ENCODE measurements at regions not wholly inside any gene's neighbourhood (a gene's known extent, or its start where the extent isn't known, plus 50 kb on each side); places are given as distances from the start of the nearest gene placed in this dataset.

- H3K27ac ChIP-seq = no peak overlapping the region
- H3K4me3 ChIP-seq = no peak overlapping the region
- no peaks in the 10 kb centered on the region for H3K27me3 ChIP-seq (ENCODE audit: insufficient read depth, low read depth)
- intact Hi-C loops (cut with micrococcal nuclease; ENCODE audit: unreplicated experiment) = no loop called here
- DNase-seq = no peak
- ChIA-PET CTCF (no interaction called here), POLR2A (ENCODE audit: unreplicated experiment) (interaction anchor here (0.6 kb wide), 1 partner anchor 22 kb away, joined by 3 read pairs; no protein-coding TSS in a partner anchor)
- peaks cover 59% of the 10 kb centered on the region for H3K4me1 ChIP-seq (replicated peaks; ENCODE audit: insufficient read depth)
- H3K4me2 ChIP-seq = no peak overlapping the region
- no TSS peak for BruUV-seq (replicated peaks)
- no peaks in the 10 kb centered on the region for H3K9me2 ChIP-seq (ENCODE audit: insufficient read depth)
- H4K20me1 ChIP-seq (ENCODE audit: insufficient read depth) = no peaks in the 10 kb centered on the region
- H3K79me2 ChIP-seq (ENCODE audit: low read depth) = no peaks in the 10 kb centered on the region
- no peaks in the 10 kb centered on the region; the same call in 1 of the 2 replicates for H3K9me3 ChIP-seq (ENCODE audit: insufficient read depth, low read depth)
- no peaks in the 10 kb centered on the region for H3K36me3 ChIP-seq (ENCODE audit: low read depth)
- H2AFZ ChIP-seq = no peak overlapping the region
- H3F3A ChIP-seq (ENCODE audit: insufficient read depth, low read depth) = peaks cover 32% of the 10 kb centered on the region
- no peak for TF ChIP-seq EZH2 (IDR thresholded peaks at IDR 0.05; ENCODE audit: low read depth)
- no peak for TF ChIP-seq CTCF (conservative IDR thresholded peaks at IDR 0.05)
These were observed 104.5 kb downstream of the VAPA start for GRCh38 chr18:10018289-10018688.

GRCh38 chr18:10020171-10020570, 106.4 kb downstream of the VAPA start:
- Histone ChIP-seq H2AFZ (no peak overlapping the region), H3K27ac (no peak overlapping the region), H4K20me1 (ENCODE audit: insufficient read depth) (no peaks in the 10 kb centered on the region), H3K79me2 (ENCODE audit: low read depth) (no peaks in the 10 kb centered on the region), H3K9me3 (ENCODE audit: insufficient read depth, low read depth) (no peaks in the 10 kb centered on the region; the same call in 1 of the 2 replicates), H3K9me2 (ENCODE audit: insufficient read depth) (no peaks in the 10 kb centered on the region), H3K4me3 (no peak overlapping the region), H3F3A (ENCODE audit: insufficient read depth, low read depth) (peaks cover 19% of the 10 kb centered on the region), H3K27me3 (ENCODE audit: insufficient read depth, low read depth) (no peaks in the 10 kb centered on the region), H3K36me3 (ENCODE audit: low read depth) (no peaks in the 10 kb centered on the region), H3K4me2 (peak overlapping the region; percentile 3; the same call in 1 of the 2 replicates), H3K4me1 (replicated peaks; ENCODE audit: insufficient read depth) (peaks cover 43% of the 10 kb centered on the region)
- CTCF ChIA-PET = no interaction called here
- intact Hi-C loops (cut with micrococcal nuclease; ENCODE audit: unreplicated experiment) = no loop called here
- TF ChIP-seq EZH2 (IDR thresholded peaks at IDR 0.05; ENCODE audit: low read depth) (no peak), CTCF (conservative IDR thresholded peaks at IDR 0.05) (no peak)
- POLR2A ChIA-PET (ENCODE audit: unreplicated experiment) = no interaction called here
- no peak for DNase-seq
- no TSS peak for BruUV-seq (replicated peaks)

- TF ChIP-seq EZH2 (IDR thresholded peaks at IDR 0.05; ENCODE audit: low read depth) (no peak), CTCF (conservative IDR thresholded peaks at IDR 0.05) (no peak)
These were observed 108.5 kb downstream of the VAPA start for GRCh38 chr18:10022365-10022764.

More at GRCh38 chr18:10022365-10022764, 108.5 kb downstream of the VAPA start:
- no peaks in the 10 kb centered on the region for H3K79me2 ChIP-seq (ENCODE audit: low read depth)
- H2AFZ ChIP-seq = no peak overlapping the region
- no peaks in the 10 kb centered on the region; the same call in 1 of the 2 replicates for H3K9me3 ChIP-seq (ENCODE audit: insufficient read depth, low read depth)
- H3K36me3 ChIP-seq (ENCODE audit: low read depth) = no peaks in the 10 kb centered on the region
- H3K27ac ChIP-seq = no peak overlapping the region
- peaks cover 21% of the 10 kb centered on the region for H3K4me1 ChIP-seq (replicated peaks; ENCODE audit: insufficient read depth)
- H3F3A ChIP-seq (ENCODE audit: insufficient read depth, low read depth) = peaks cover 7% of the 10 kb centered on the region
- no TSS peak for BruUV-seq (replicated peaks)
- no peak overlapping the region for H3K4me2 ChIP-seq
- H3K9me2 ChIP-seq (ENCODE audit: insufficient read depth) = no peaks in the 10 kb centered on the region
- DNase-seq = no peak
- CTCF ChIA-PET = no interaction called here
- intact Hi-C loops (cut with micrococcal nuclease; ENCODE audit: unreplicated experiment) = no loop called here
- no peaks in the 10 kb centered on the region for H3K27me3 ChIP-seq (ENCODE audit: insufficient read depth, low read depth)
- H3K4me3 ChIP-seq = no peak overlapping the region
- H4K20me1 ChIP-seq (ENCODE audit: insufficient read depth) = no peaks in the 10 kb centered on the region
- POLR2A ChIA-PET (ENCODE audit: unreplicated experiment) = no interaction called here
